ENCODE measurements at regions not wholly inside any gene's neighbourhood (a gene's known extent, or its start where the extent isn't known, plus 50 kb on each side); places are given as distances from the start of the nearest gene placed in this dataset.

DNA sequence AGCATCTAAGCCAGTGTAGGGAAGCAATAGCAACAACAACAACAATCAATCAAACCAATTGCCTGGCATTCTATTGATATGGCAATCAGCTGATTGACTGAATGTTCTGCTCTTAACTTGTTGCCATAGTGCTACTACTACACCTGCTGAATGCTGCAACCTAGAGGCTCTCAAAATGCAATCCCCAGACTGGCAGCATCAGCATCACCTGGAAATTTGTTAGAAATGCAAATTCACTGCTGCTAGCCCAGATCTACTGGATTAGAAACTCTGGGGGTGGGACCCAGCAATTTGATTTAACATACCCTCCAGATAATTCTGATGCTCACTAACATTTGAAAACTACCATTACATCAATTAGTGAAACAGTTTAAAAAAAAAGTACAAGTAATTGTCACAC is 363.6 kb downstream of the SNAPC1 start:
- TF ChIP-seq, protein P1, sequence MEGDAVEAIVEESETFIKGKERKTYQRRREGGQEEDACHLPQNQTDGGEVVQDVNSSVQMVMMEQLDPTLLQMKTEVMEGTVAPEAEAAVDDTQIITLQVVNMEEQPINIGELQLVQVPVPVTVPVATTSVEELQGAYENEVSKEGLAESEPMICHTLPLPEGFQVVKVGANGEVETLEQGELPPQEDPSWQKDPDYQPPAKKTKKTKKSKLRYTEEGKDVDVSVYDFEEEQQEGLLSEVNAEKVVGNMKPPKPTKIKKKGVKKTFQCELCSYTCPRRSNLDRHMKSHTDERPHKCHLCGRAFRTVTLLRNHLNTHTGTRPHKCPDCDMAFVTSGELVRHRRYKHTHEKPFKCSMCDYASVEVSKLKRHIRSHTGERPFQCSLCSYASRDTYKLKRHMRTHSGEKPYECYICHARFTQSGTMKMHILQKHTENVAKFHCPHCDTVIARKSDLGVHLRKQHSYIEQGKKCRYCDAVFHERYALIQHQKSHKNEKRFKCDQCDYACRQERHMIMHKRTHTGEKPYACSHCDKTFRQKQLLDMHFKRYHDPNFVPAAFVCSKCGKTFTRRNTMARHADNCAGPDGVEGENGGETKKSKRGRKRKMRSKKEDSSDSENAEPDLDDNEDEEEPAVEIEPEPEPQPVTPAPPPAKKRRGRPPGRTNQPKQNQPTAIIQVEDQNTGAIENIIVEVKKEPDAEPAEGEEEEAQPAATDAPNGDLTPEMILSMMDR (IDR thresholded peaks at IDR 0.05; ENCODE audit: low read depth, low read length): no peak
- no peak overlapping the region for H3K4me3 ChIP-seq (ENCODE audit: low read depth, low read length)

GRCh38 chr14:62126879-62127478 is 364.8 kb downstream of the SNAPC1 start:
- no peak overlapping the region for H3K4me3 ChIP-seq (ENCODE audit: low read depth, low read length)
- TF ChIP-seq, protein P1 (IDR thresholded peaks at IDR 0.05; ENCODE audit: low read depth, low read length): peak; percentile 46; the same call in 1 of the 2 replicates

DNA sequence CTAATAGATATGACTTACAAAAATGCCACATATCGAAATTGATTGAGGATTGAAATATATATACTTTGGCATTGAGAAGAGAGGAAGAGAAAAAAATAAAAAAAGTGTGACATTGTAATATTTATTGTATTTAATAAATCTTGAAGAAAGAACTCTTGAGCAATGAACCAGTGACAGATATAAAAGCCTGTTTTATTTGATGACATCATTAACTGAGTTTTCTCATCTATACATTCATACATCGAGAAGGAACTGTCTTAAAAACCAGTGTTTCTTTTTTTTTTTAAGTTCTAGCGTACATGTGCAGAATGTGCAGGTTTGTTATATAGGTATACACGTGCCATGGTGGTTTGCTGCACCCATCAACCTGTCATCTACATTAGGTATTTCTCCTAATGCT is 368.2 kb downstream of the SNAPC1 start:
- no peak overlapping the region for H3K4me3 ChIP-seq (ENCODE audit: low read depth, low read length)
- TF ChIP-seq, protein P1 (IDR thresholded peaks at IDR 0.05; ENCODE audit: low read depth, low read length): no peak

DNA sequence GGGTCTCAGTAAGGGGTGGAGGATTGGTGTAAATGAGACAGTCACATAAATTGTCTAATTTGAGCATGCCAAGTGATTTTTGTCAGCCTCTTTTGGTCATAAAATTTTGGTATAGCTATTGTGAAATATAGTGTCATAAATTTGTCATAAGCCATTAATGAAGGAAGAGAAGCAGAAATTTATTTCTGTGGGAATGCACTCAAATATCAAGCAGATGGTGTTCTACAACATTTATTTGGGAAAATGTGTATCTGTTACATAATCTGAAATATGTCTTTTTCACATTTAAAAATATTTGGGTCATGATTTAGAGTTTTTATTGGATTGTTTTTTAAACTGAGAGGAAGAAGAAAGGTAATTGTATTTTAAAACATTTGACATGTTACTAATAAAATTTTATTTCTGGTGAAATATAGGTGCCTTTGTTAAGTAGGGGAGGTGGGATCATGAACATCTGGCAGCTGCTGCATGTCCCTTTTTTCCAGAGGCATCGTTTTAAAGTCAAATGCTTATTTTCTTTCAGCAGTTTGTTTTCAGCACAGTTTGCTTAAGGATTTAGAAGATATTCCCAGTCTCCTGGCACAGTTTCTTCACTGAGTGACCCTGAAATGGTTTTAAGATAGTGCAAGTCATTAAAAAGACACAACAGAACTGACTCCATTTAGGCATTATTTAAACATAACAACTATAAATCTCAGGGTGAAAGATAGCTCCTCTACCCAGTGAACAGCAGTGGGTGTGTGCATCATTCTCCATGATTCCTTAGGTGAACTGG is 371.7 kb downstream of the SNAPC1 start:
- H3K4me3 ChIP-seq (ENCODE audit: low read depth, low read length): no peak overlapping the region
- TF ChIP-seq, protein P1 (IDR thresholded peaks at IDR 0.05; ENCODE audit: low read depth, low read length): no peak

DNA sequence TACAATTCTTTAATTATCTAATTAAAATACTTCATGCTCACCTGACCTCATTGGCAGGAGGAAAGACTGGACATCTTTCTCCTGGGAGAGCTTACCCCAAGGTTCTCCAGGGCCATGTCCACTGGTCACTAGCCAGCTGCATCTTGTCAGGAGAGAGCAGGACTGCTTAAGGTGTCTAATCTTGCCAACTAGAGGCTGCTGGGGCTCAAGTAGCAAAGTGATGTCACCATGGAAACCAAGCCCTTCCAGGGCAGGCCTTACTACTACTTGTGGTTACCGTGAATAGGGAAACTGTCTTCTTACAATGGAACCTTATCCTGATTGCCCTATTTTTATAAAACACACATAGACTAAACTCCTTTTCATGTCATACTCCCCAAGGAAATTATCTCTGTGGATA is 376.4 kb downstream of the SNAPC1 start:
- H3K4me3 ChIP-seq (ENCODE audit: low read depth, low read length): no peak overlapping the region
- TF ChIP-seq, protein P1 (IDR thresholded peaks at IDR 0.05; ENCODE audit: low read depth, low read length): no peak

- no peak overlapping the region for H3K4me3 ChIP-seq (ENCODE audit: low read depth, low read length)
- TF ChIP-seq, protein P1 (IDR thresholded peaks at IDR 0.05; ENCODE audit: low read depth, low read length): no peak
These were observed 378.9 kb downstream of the SNAPC1 start for GRCh38 chr14:62141139-62141538.

- H3K4me3 ChIP-seq (ENCODE audit: low read depth, low read length): no peak overlapping the region
- TF ChIP-seq, protein P1 (IDR thresholded peaks at IDR 0.05; ENCODE audit: low read depth, low read length): no peak
These were observed 381.0 kb downstream of the SNAPC1 start for GRCh38 chr14:62143245-62143644.
